ENCODE measurements at regions not wholly inside any gene's neighbourhood (a gene's known extent, or its start where the extent isn't known, plus 50 kb on each side); places are given as distances from the start of the nearest gene placed in this dataset.

DNA sequence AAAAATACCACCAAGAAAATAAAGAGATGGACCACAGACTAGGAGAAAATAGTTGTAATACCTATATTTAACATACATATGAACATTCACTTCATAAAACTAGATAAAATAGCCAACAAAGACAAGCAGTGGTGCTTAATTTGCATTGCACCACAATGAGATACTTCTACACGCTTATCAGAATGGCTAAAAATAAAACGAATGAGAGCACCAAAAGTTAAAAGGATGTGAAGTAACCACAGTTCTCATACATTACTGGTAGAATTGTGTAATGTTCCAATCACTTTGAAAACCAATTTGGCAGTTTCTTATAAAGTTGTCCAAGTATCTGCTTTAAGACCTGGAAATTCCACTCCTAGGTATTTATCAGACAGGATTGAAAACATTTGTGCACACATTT lies 198.9 kb upstream of the SGCD start:
- H3K18ac ChIP-seq (ENCODE audit: extremely low read depth, low read length) = no peak overlapping the region
- ChIA-PET POLR2A (ENCODE audit: partially characterized antibody) (no interaction called here), CTCF (ENCODE audit: partially characterized antibody) (no interaction called here)
- no peaks in the 10 kb centered on the region for H3K9me3 ChIP-seq (ENCODE audit: insufficient read depth in 2 of 2, low read depth in 1 of 2, low read length in 1 of 2)
- no peak overlapping the region for H2BK120ac ChIP-seq (replicated peaks; ENCODE audit: low read depth, low read length)
- H3K23ac ChIP-seq (ENCODE audit: insufficient read length) = no peak overlapping the region
- no peaks in the 10 kb centered on the region for H3K79me2 ChIP-seq (ENCODE audit: control insufficient read depth in 1 of 2, insufficient read depth in 2 of 2, low read length in 2 of 2)
- no peak overlapping the region for H2BK20ac ChIP-seq (ENCODE audit: low read length)
- no peak overlapping the region for H2AK5ac ChIP-seq (ENCODE audit: low read depth, low read length)
- H3K23me2 ChIP-seq (ENCODE audit: low read depth, low read length) = no peaks in the 10 kb centered on the region; the same call in 1 of the 2 replicates
- 86% methylated on average over 2 of the region's 2 CpGs; no CpG with 5 or more reads in 1 of the 2 experiments for WGBS, 2 experiments (ENCODE audit: extremely low coverage in 1 of 2, insufficient coverage in 1 of 2, insufficient read length in 1 of 2, insufficient replicate concordance in 2 of 2, low coverage in 1 of 2, low lambda C conversion rate in 2 of 2, missing lambda C conversion rate in 1 of 2)
- no peak overlapping the region for H2BK5ac ChIP-seq (ENCODE audit: low read depth, low read length)
- no peak overlapping the region for H2BK12ac ChIP-seq (ENCODE audit: low read depth, low read length)
- TF ChIP-seq CBX5 (IDR thresholded peaks at IDR 0.05; ENCODE audit: low read depth, low read length) (no peak), SIX5 (IDR thresholded peaks at IDR 0.05; ENCODE audit: low read depth, low read length) (no peak), ASH2L (IDR thresholded peaks at IDR 0.05; ENCODE audit: low read length) (no peak), POLR2AphosphoS5 (IDR thresholded peaks at IDR 0.05; ENCODE audit: low read depth, low read length) (no peak)
- no peak overlapping the region for H3K27ac ChIP-seq (ENCODE audit: low read depth, low read length)
- no peaks in the 10 kb centered on the region for H3K79me1 ChIP-seq (ENCODE audit: low read depth, low read length)
- H2BK15ac ChIP-seq (ENCODE audit: low read length) = no peak overlapping the region
- H3K4me2 ChIP-seq (ENCODE audit: insufficient read depth in 1 of 2, low read depth in 2 of 2, low read length in 2 of 2) = no peak overlapping the region
- no peak overlapping the region for H4K5ac ChIP-seq (ENCODE audit: insufficient read length, low read depth, low read length)
- no peak overlapping the region for H3K56ac ChIP-seq (replicated peaks; ENCODE audit: insufficient read length, low read depth, low read length)
- FAIRE-seq (no peak), DNase-seq (ENCODE audit: low read depth in 1 of 2, low spot score in 2 of 2) (no peak)
- no peaks in the 10 kb centered on the region for H3K4me1 ChIP-seq (replicated peaks in 1 of 4; ENCODE audit: control insufficient read depth in 3 of 4, insufficient read depth in 4 of 4, low read length in 3 of 4)
- no peaks in the 10 kb centered on the region for H3K27me3 ChIP-seq (replicated peaks in 1 of 4; ENCODE audit: control insufficient read depth in 3 of 4, extremely low read depth in 1 of 4, insufficient read depth in 3 of 4, low read length in 3 of 4)
- H4K20me1 ChIP-seq (replicated peaks in 1 of 2; ENCODE audit: control insufficient read depth in 1 of 2, insufficient read depth in 2 of 2, low read length in 2 of 2) = no peaks in the 10 kb centered on the region
- no peak overlapping the region for H3K14ac ChIP-seq (ENCODE audit: insufficient read length)
- H2AFZ ChIP-seq (ENCODE audit: low read length) = no peak overlapping the region
- no peak overlapping the region for H4K8ac ChIP-seq (ENCODE audit: extremely low read depth, insufficient read depth, low read length)
- no peaks in the 10 kb centered on the region for H3K36me3 ChIP-seq (ENCODE audit: control insufficient read depth in 2 of 4, insufficient read depth in 4 of 4, low read length in 3 of 4)
- no peak overlapping the region for H3K4me3 ChIP-seq (ENCODE audit: extremely low read depth in 1 of 4, insufficient read depth in 2 of 4, low read depth in 3 of 4, low read length in 4 of 4)
- no peak overlapping the region for H3K4ac ChIP-seq (replicated peaks; ENCODE audit: insufficient read length, low read depth, low read length)
- H3K9ac ChIP-seq (replicated peaks in 1 of 4; ENCODE audit: extremely low read depth in 1 of 4, low read depth in 3 of 4, low read length in 3 of 4) = no peak overlapping the region
- no peak overlapping the region for H4K91ac ChIP-seq (replicated peaks; ENCODE audit: insufficient read length, low read length)

Measured in H1 (cell line).